Non-pigmented ciliary epithelial cell (primary cell): ENCODE measurements at regions not wholly inside any gene's neighbourhood (a gene's known extent, or its start where the extent isn't known, plus 50 kb on each side); places are given as distances from the start of the nearest gene placed in this dataset.

ENCODE experiments used
- DNase-seq: peaks from one replicate; pipeline ENCODE4 v3.0.0-alpha.2; 2010; ENCODE audit warnings: low read depth

- no peak for DNase-seq
Measured at GRCh38 chr1:36607263-36607651, 124.5 kb upstream of the CSF3R start.

GRCh38 chr1:36606641-36607262 lies 124.0 kb upstream of the CSF3R start:
- DNase-seq = no peak

DNA sequence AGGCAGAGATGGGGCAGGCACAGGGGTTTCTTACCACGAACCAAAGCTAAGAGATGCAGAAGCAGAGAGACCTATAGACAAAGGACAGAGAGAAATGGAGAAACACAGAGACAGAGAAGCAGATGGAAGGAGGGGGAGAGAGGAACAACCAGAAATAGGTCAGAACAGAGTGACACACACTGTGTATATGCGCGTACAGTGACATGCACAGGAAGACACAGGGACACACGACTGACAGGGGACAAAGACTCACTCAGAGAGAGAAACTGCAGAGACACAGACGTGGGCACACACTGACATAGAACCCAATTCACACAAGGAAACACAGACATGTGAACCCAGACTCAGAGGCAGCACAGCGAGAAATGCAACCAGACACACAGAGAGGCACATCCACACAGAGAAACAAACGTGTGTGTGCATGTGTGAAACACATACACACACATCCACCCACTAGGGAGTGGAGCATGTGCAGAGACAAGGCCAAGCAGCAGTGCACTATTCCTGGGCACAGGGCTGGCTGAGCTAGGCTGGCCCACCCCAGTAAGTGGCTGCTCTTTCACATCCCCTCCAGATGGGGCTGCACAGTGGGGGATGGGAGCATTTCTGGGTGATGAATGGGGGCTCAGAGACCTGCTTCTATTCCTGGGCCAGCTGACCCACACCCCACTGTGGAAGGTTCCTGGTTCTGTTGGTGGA lies 123.4 kb upstream of the CSF3R start:
- DNase-seq = no peak

GRCh38 chr1:36603461-36603860 lies 120.7 kb upstream of the CSF3R start:
- DNase-seq = no peak

GRCh38 chr1:36602184-36602583 lies 119.5 kb upstream of the CSF3R start:
- no peak for DNase-seq

DNA sequence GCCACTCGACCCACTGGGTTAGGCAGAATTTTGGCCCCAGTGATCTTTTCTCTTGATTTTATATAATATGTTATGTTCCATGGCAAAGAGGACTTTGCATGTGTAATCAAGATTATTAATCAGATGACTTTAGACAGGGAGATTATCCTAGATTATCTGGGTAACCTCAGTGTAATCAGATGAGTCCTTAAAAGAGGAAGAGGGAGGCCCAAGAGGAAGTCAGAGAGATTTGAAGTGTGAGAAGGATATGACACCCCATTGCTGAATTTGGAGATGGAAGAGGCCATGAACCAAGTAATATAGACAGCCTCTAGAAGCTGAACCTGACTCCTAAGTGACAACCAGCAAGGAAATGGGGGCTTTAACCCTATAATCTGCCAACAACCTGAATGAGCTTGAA lies 117.1 kb upstream of the CSF3R start:
- DNase-seq = no peak

DNA sequence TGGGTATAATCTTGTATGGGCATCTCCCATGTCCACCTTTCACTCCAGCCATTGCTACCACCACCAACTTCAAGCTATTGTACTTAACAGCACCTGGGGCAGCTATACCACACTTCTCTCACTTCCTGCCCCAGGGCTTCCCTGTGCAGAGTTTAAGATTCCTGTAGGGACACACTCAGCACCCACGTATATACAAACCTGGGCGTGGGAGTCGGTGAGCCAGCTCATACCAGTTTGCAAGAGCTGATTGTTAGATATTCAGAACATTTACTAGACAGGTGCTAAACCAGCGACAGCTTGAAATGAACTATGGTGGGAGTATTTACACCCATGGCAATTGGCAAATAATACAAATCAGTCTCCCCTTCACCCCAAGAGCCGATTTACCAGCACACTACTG lies 114.8 kb upstream of the CSF3R start:
- no peak for DNase-seq

- DNase-seq = no peak
Measured at GRCh38 chr1:36595921-36596320, 113.2 kb upstream of the CSF3R start.

DNA sequence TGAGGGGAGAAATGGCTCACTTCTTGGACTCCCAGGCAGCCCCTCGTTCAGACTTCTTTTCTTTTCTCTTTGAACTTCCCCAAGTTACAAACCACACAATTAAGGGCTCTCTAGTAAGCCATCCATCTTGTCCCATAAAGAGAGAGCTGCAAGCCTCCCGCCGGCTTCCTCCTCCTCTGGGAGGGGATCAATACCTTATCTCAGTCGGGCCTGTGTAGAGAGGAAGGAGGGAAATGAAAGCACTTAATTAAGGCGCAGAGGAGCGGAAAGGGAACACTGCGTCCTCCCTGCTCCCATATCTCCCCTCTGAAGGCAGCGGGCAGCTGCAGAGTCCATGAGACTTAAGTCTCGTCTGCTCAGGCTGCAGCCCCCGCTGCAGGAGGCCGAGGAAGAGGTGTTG lies 112.6 kb upstream of the CSF3R start:
- no peak for DNase-seq

DNA sequence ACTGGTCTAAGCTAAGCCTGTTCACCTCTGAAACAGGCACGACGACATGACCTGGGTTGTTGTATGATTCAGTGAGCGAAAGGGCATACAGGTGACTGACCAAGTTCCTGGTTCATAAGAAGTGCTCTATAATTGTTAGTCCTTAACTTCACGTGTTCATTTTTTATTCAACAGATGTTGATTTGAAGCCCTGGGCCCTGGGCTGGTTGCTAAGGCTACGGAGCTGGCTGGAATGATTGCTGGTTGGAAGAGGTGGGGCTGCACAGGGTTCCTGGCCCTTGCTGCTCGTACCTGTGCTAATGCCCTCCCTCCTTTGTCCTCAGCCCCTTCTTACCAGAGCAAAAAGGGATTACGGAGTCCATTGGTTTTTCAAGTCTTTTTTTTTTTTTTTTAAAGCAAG lies 111.3 kb upstream of the CSF3R start:
- DNase-seq = no peak

- DNase-seq = no peak
Measured at GRCh38 chr1:36591278-36591677, 108.6 kb upstream of the CSF3R start.

DNA sequence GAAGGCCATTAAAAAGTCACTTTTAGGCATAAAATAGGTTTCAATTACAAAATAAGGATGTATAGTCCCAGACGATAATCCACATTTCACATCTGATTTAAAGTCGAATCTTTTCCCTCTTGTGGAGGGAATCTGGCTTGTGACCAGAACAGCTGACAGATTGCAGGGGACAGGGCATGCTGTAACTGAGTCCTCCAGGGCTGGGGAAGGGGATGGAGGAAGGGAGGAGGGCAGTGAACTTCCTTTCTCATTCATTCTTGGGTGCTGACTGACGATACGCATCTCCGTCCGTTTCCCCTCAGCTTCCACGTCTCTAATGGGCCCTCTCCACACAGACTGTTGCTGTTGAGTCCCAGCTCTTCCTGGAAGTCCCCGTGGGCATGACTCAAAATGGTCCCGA lies 108.1 kb upstream of the CSF3R start:
- no peak for DNase-seq

- no peak for DNase-seq
Measured at GRCh38 chr1:36590264-36590663, 107.6 kb upstream of the CSF3R start.

DNA sequence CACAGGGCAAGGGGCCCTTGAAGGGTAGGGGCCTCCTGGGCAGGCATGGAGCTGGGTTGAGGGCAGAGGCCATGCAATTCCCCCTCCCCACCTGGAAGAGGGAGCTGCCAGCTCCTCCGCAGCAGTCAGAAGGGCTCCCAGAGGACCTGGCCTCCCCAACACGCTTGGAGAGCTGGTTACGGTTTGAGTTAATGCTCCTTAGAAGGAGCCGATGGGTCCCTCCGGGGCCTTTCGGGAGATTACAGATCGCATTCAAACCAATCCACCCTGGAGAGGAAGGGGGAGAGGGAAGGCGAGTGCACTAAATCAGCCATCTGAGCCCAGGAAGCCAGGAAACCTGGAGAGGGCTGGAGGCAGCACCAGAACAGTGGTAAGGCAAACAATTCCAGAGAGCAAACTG lies 106.3 kb upstream of the CSF3R start:
- DNase-seq = no peak

DNA sequence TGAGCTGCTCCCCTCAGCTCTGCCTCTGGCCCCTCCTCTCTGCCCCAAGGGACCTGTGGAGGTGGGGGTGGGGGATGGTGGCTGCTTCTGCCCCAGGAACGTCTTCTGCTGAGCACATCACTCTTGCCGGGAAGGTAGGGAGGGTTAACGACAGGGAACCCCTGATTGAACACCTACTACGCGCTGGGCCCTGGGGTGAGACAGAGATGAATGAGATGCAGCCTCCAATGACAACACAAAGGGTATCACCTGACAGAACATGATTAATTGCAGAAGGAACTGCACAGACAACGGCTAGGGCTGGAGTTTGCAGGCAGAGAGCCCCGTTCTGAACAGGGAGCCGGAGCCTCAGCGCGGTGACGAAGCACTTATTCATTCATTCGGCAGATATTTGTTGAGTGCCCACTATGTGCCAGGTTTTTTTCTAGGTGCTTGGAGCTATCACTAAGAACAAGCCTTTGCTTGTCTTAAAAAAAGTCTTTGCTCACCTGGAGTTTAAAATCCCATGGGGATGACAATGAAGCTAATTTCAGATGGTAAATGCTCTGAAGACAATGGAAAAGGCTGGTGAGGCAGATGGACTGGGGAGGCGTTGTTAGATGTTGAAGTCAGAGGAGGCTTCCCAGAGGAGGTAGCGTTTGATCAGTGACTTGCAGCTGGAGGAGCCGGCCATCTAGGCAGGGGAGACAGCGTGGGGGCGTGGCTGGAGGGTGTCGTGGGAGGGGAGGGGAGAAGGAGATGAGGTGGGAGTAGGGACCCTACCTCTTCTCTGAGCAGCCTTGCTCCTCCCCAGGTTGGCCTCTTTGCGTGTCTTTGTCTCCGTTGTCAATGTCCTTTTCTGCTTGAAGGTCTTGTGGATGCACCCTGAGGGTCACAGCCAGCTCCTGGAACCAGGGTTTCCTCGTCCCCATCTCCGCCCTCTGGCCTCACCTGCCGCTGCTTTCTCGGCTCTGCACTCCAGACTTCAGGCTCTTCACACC lies 103.1 kb upstream of the CSF3R start:
- no peak for DNase-seq

DNA sequence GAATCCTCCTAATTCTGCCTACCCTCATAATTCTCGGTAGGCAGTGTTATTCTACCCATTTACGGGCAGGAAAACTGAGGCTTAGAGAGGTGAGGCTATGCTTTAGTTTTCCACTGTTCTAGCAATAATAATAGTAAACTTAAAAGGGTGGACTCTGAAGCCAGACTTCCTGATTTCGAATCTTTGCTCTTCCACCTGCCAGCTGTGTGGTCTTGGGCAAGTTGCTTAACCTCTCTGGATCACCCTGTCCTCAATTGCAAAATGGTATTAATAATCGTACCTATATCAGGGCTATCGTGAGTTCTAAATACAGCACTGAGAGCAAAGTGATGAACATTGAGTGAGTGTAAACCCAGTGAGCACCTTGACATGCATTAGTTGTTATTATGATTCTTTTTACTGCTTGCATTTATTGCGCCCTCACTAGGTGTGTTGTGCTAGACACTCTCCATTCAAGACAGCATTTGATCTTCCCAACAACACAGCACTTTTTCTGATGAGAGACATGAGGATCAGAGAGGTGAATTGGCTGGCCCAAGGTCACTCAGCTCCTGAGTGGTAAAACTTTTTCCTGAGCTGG lies 102.3 kb upstream of the CSF3R start:
- DNase-seq = no peak

DNA sequence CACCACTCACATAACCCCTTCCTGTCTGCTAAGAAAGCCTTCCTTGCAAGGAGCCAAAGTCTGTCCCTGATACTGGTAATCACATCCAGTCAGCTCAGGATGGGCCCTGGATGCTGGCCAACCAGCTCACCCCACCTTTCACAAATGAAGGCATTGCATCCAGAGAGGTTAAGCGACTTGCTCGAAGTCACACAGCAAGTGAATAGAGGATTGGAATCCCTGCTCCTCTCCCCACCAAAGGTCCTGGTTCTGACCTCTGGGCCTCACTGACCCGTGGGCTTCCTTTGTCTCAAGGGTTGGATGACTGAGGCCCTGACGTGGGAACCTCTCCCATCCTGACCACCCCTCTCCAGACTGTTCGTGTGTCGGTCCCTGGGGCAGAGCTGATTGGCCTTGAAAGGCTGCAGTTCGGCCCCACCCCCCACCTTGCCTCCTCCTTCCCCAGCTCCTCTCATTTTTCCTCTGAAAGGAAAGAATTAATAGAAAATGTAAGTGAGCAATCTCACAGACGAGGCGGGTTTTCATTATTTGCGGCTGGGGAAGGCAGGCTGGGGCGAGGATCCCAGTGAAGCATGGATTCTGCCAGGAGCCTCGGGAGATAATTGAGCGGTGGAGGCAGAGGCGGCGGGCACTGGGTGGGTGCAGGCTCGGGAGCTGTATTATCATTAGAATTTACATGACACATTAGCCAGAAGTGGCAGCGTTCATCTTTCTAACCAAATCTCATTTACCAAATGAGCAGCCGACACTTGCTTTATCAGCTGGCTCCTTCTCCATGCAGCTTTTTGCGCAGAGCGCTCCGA lies 101.5 kb upstream of the CSF3R start:
- DNase-seq = no peak

GRCh38 chr1:36583080-36583479 lies 100.4 kb upstream of the CSF3R start:
- no peak for DNase-seq

GRCh38 chr1:36582066-36582755 lies 99.5 kb upstream of the CSF3R start:
- DNase-seq = no peak

DNA sequence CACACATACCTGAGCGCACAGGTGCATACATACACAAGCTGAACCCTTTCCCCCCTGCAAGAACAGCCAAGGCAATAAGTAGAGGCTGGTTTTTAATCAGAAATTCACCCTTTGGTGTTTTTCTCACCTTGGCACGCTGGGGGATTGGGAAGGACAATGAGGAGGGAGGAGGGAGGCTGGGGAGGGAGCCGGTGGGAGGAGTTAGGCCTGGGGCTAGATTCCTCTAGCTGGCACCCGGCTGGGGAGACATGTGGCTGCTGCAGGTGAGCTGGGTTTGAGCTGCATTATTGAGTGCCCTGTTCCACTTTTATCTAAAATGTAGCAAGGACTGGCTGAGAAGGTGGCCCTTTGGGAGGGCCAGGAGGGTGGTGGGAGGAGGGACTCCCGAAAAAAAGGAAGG lies 97.8 kb upstream of the CSF3R start:
- no peak for DNase-seq

- no peak for DNase-seq
Measured at GRCh38 chr1:36579039-36579438, 96.3 kb upstream of the CSF3R start.
